SK-N-SH (cell line): ENCODE measurements at regions not wholly inside any gene's neighbourhood (a gene's known extent, or its start where the extent isn't known, plus 50 kb on each side); places are given as distances from the start of the nearest gene placed in this dataset.

Source experiments
- CTCF ChIA-PET: fragments of 300-600, 350-600 bp; formaldehyde crosslinking; extraction: SDS; loops from one replicate; lab custom pipeline; 2021; lab: Yijun Ruan, JAX
- POLR2A ChIA-PET: fragments of 350-600 bp; sonication (Branson Sonifier 250); formaldehyde crosslinking; extraction: SDS; loops from one replicate; lab custom pipeline; 2020; ENCODE audit warnings: antibody characterized with exemption, inconsistent platforms; lab: Yijun Ruan, JAX
- DNase-seq: peaks from one replicate; pipeline ENCODE4 v3.0.0; 2012
- H2AFZ ChIP-seq: fragments of 200-600 bp; sonication (generic); 2 replicates; pipeline ENCODE4 v1.8.1; 2016; ENCODE audit warnings: antibody characterized with exemption, mild to moderate bottlenecking, low read depth
- H3F3A ChIP-seq: fragments of 200-600 bp; sonication (generic); replicated peaks from 2 replicates; pipeline ENCODE3; 2016; ENCODE audit warnings: antibody characterized with exemption, mild to moderate bottlenecking; ENCODE audit not compliant: insufficient read depth
- H3K27ac ChIP-seq, 2 experiments: fragments of 200-500 bp in 1 of 2; fragments of 200-600 bp in 1 of 2; sonication (Bioruptor generic) in 1 of 2; sonication (generic), shearing (Covaris generic) in 1 of 2; 2 replicates each; pipeline versions ENCODE4 v1.5.1 to v1.6.1; 2014 to 2016; ENCODE audit warnings: low read depth in 2 of 2, inconsistent platforms in 1 of 2, low read length in 1 of 2, mild to moderate bottlenecking in 1 of 2, mixed read lengths in 1 of 2
- H3K27me3 ChIP-seq: fragments of 200-600 bp; sonication (generic), shearing (Covaris generic); 2 replicates; pipeline ENCODE4 v1.6.1; 2016; ENCODE audit warnings: mixed run types; ENCODE audit not compliant: insufficient read depth
- H3K36me3 ChIP-seq, 2 experiments: fragments of 200-500 bp in 1 of 2; fragments of 200-600 bp in 1 of 2; sonication (Bioruptor generic) in 1 of 2; sonication (generic) in 1 of 2; replicated peaks in 1 of 2; 2 replicates each; pipeline versions ENCODE3 to v1.5.1; 2014 to 2016; ENCODE audit warnings: low read length in 1 of 2, mild to moderate bottlenecking in 1 of 2; ENCODE audit not compliant: insufficient read depth in 2 of 2, control insufficient read depth in 1 of 2
- H3K4me1 ChIP-seq, 2 experiments: fragments of 200-500 bp in 1 of 2; fragments of 200-600 bp in 1 of 2; sonication (Bioruptor generic) in 1 of 2; sonication (generic), shearing (Covaris generic) in 1 of 2; 2 replicates each; pipeline versions ENCODE4 v1.5.1 to v1.6.1; 2014 to 2016; ENCODE audit warnings: low read depth in 1 of 2, low read length in 1 of 2, mixed run types in 1 of 2; ENCODE audit not compliant: insufficient read depth in 2 of 2, control insufficient read depth in 1 of 2
- H3K4me2 ChIP-seq: fragments of 200-600 bp; sonication (generic), shearing (Covaris generic); 2 replicates; pipeline ENCODE4 v1.6.1; 2017; ENCODE audit warnings: mixed run types
- H3K4me3 ChIP-seq, 2 experiments: fragments of 200-500 bp in 1 of 2; fragments of 200-600 bp in 1 of 2; sonication (Bioruptor generic) in 1 of 2; sonication (generic), shearing (Covaris generic) in 1 of 2; 2 replicates each; pipeline versions ENCODE4 v1.5.1 to v1.8.1; 2014 to 2016; ENCODE audit warnings: low read depth in 2 of 2, inconsistent platforms in 1 of 2, low read length in 1 of 2, mild to moderate bottlenecking in 1 of 2, mixed read lengths in 1 of 2, moderate library complexity in 1 of 2
- H3K79me2 ChIP-seq: fragments of 200-600 bp; sonication (generic); 2 replicates; pipeline ENCODE4 v1.8.1; 2017; ENCODE audit warnings: mild to moderate bottlenecking; ENCODE audit not compliant: insufficient read depth
- H3K9ac ChIP-seq: fragments of 200-600 bp; sonication (generic); 2 replicates; pipeline ENCODE4 v1.6.1; 2017; ENCODE audit warnings: mixed run types
- H3K9me2 ChIP-seq: fragments of 200-600 bp; sonication (generic); 2 replicates; pipeline ENCODE4 v1.6.1; 2017; ENCODE audit warnings: mixed run types
- H3K9me3 ChIP-seq: fragments of 200-600 bp; sonication (generic); 2 replicates; pipeline ENCODE4 v1.6.1; 2017; ENCODE audit warnings: mixed run types, mild to moderate bottlenecking, moderate library complexity
- H4K20me1 ChIP-seq: fragments of 200-600 bp; sonication (generic); 2 replicates; pipeline ENCODE4 v1.6.1; 2017; ENCODE audit warnings: mild to moderate bottlenecking, mixed run types; ENCODE audit not compliant: insufficient read depth
- ELF1 ChIP-seq: IDR thresholded peaks from 2 replicates; pipeline ENCODE4 v1.4.0; 2012
- FOSL2 ChIP-seq: IDR thresholded peaks from 2 replicates; pipeline ENCODE4 v1.4.0; 2012; ENCODE audit warnings: low read depth, mild to moderate bottlenecking, moderate library complexity, borderline replicate concordance
- FOXJ3 ChIP-seq: sonication (generic); formaldehyde crosslinking; IDR thresholded peaks from 2 replicates; pipeline ENCODE4 v1.5.1; 2020; ENCODE audit warnings: mild to moderate bottlenecking, missing genetic modification reagents
- GABPA ChIP-seq: IDR thresholded peaks from 2 replicates; pipeline ENCODE4 v1.4.0; 2012; ENCODE audit warnings: low read depth, mild to moderate bottlenecking
- NRF1 ChIP-seq: IDR thresholded peaks from 2 replicates; pipeline ENCODE4 v1.6.1; 2012; ENCODE audit warnings: low read depth, mild to moderate bottlenecking, low read length
- POLR2AphosphoS5 ChIP-seq: IDR thresholded peaks from 2 replicates; pipeline ENCODE4 v1.6.1; 2012; ENCODE audit warnings: low read depth, low read length
- RAD21 ChIP-seq: IDR thresholded peaks from 2 replicates; pipeline ENCODE4 v1.6.1; 2012; ENCODE audit warnings: mild to moderate bottlenecking, low read length
- RCOR1 ChIP-seq: fragments of 150-350 bp; IDR thresholded peaks from 2 replicates; pipeline ENCODE4 v1.6.1; 2017; ENCODE audit warnings: antibody characterized with exemption, low read length
- RFX5 ChIP-seq: IDR thresholded peaks from 2 replicates; pipeline ENCODE4 v1.6.1; 2012; ENCODE audit warnings: mild to moderate bottlenecking, improper control_type of control experiment, low read length
- RXRA ChIP-seq: IDR thresholded peaks from 2 replicates; pipeline ENCODE4 v1.4.0; 2012; ENCODE audit warnings: low read depth, mild to moderate bottlenecking, borderline replicate concordance
- SMC3 ChIP-seq: IDR thresholded peaks from 2 replicates; pipeline ENCODE4 v1.6.1; 2012; ENCODE audit warnings: low read depth, low read length, improper control_type of control experiment
- YY1 ChIP-seq: IDR thresholded peaks from 2 replicates; pipeline ENCODE4 v1.4.0; 2012; ENCODE audit warnings: low read depth, mild to moderate bottlenecking
- WGBS: methylation state at CpG from one replicate; pipeline ENCODE4 v1.1.6; 2017; ENCODE audit warnings: low lambda C conversion rate; 5-methylcytosine and 5-hydroxymethylcytosine counted together
- TF ChIP-seq, protein P1 (sequence below): IDR thresholded peaks from 2 replicates; pipeline ENCODE4 v1.4.0; 2012; ENCODE audit warnings: low read depth, borderline replicate concordance
- TF ChIP-seq, protein P2 (sequence below): fragments of 150-350 bp; IDR thresholded peaks from 2 replicates; pipeline ENCODE4 v1.6.1; 2016; ENCODE audit warnings: mild to moderate bottlenecking, low read depth, low read length
- TF ChIP-seq, protein P3 (sequence below): fragments of 200-600 bp; sonication (generic); IDR thresholded peaks from 2 replicates; pipeline ENCODE4 v1.6.1; 2017; ENCODE audit warnings: antibody characterized with exemption, mild to moderate bottlenecking, moderate library complexity
- TF ChIP-seq, protein P4 (sequence below): fragments of 150-350 bp; IDR thresholded peaks from 2 replicates; pipeline ENCODE4 v1.6.1; 2017; ENCODE audit warnings: antibody characterized with exemption, low read length, low read depth, borderline replicate concordance

DNA sequence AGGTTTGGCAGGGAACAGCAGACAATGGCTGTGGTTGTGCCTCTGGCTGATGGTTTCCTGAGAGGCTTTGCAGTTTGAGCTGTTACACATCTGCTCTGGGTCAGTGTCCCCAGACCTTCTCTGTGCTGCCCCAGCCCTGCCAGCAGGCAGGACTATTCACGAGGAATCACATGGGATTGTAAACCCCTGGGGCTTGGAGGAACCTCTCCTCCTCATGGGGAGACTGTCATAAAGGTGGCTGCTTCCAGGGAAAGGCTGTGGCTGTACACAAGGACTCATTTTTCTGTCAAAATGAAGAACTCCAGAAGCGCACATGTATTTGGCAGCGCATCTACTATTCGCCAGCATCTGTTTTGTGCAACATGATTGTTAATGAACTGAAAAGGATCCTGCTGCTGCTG, 142.6 kb upstream of the CYP1B1 start (continued):
- peak; percentile 57; the same call in 1 of the 2 replicates for TF ChIP-seq RFX5
- TF ChIP-seq RAD21 = peak; percentile 53
- no peak for TF ChIP-seq FOSL2
- no peak for TF ChIP-seq ELF1
- TF ChIP-seq, protein P1, sequence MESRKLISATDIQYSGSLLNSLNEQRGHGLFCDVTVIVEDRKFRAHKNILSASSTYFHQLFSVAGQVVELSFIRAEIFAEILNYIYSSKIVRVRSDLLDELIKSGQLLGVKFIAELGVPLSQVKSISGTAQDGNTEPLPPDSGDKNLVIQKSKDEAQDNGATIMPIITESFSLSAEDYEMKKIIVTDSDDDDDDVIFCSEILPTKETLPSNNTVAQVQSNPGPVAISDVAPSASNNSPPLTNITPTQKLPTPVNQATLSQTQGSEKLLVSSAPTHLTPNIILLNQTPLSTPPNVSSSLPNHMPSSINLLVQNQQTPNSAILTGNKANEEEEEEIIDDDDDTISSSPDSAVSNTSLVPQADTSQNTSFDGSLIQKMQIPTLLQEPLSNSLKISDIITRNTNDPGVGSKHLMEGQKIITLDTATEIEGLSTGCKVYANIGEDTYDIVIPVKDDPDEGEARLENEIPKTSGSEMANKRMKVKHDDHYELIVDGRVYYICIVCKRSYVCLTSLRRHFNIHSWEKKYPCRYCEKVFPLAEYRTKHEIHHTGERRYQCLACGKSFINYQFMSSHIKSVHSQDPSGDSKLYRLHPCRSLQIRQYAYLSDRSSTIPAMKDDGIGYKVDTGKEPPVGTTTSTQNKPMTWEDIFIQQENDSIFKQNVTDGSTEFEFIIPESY = no peak
- TF ChIP-seq RXRA = no peak
- peak; percentile 65 for TF ChIP-seq POLR2AphosphoS5
- TF ChIP-seq, protein P2, sequence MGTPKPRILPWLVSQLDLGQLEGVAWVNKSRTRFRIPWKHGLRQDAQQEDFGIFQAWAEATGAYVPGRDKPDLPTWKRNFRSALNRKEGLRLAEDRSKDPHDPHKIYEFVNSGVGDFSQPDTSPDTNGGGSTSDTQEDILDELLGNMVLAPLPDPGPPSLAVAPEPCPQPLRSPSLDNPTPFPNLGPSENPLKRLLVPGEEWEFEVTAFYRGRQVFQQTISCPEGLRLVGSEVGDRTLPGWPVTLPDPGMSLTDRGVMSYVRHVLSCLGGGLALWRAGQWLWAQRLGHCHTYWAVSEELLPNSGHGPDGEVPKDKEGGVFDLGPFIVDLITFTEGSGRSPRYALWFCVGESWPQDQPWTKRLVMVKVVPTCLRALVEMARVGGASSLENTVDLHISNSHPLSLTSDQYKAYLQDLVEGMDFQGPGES = no peak
- TF ChIP-seq, protein P3, sequence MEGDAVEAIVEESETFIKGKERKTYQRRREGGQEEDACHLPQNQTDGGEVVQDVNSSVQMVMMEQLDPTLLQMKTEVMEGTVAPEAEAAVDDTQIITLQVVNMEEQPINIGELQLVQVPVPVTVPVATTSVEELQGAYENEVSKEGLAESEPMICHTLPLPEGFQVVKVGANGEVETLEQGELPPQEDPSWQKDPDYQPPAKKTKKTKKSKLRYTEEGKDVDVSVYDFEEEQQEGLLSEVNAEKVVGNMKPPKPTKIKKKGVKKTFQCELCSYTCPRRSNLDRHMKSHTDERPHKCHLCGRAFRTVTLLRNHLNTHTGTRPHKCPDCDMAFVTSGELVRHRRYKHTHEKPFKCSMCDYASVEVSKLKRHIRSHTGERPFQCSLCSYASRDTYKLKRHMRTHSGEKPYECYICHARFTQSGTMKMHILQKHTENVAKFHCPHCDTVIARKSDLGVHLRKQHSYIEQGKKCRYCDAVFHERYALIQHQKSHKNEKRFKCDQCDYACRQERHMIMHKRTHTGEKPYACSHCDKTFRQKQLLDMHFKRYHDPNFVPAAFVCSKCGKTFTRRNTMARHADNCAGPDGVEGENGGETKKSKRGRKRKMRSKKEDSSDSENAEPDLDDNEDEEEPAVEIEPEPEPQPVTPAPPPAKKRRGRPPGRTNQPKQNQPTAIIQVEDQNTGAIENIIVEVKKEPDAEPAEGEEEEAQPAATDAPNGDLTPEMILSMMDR = no peak
- peak; percentile 23; the same call in 1 of the 2 replicates for TF ChIP-seq SMC3
- TF ChIP-seq GABPA = no peak
- TF ChIP-seq, protein P4, sequence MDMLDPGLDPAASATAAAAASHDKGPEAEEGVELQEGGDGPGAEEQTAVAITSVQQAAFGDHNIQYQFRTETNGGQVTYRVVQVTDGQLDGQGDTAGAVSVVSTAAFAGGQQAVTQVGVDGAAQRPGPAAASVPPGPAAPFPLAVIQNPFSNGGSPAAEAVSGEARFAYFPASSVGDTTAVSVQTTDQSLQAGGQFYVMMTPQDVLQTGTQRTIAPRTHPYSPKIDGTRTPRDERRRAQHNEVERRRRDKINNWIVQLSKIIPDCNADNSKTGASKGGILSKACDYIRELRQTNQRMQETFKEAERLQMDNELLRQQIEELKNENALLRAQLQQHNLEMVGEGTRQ = peak; percentile 23; the same call in 1 of the 2 replicates
- TF ChIP-seq, all 33 proteins: peak for 13

DNA sequence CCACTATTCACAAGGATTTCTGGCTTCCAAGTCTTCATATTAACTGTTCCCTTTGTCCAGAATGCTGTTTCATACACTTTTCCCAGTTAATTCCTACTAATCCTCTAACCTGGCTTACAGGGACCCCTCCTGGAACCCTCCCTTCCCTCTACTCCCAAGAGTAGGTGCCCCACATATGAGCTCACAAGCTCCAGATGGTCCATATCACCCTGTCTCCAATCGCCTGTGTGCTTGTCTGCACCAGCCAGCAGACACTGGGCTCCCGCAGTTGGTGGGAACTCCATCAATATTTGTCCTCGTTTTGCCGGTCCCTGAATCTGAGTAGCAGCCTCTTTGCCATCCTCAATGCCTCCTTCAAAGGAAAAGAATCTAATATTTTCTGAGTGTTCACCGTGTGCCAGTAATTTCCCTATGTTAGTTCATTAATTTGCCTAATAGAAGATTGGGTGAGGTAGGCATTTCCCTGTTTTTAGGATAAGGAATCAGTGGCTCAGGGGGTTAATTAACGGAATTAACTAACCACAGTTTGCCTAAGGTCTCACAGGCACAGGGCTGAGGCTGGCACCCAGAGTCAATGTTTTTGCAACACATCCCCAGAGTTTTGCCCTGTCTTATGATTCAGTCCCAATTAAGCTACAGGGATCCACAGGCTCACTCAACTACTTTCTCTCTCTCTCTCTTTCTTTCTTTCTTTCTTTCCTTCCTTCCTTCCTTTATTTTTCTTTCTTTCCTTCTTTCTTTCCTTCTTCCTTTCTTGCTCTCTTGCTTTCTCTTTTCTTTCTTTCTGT, 141.6 kb upstream of the CYP1B1 start:
- TF ChIP-seq FOXJ3 (CRISPR knock-in tag) (no peak), RAD21 (0 out of 2 replicates have a peak, but pooled peaks have one; percentile 2), NRF1 (no peak), SMC3 (no peak), RXRA (no peak), RCOR1 (no peak), YY1 (no peak)
- TF ChIP-seq, protein P2 = no peak
- TF ChIP-seq, protein P4 = no peak
- peak overlapping the region in 1 of 2 experiments; percentile 99; a peak in 2 of 4 replicates for H3K27ac ChIP-seq
- 0 out of 2 replicates have a peak, but pooled peaks cover 11% of the 10 kb centered on the region for H3K9me3 ChIP-seq
- no peak for DNase-seq
- H3K9ac ChIP-seq = no peak overlapping the region
- H3K9me2 ChIP-seq = no peaks in the 10 kb centered on the region
- H3K79me2 ChIP-seq = no peaks in the 10 kb centered on the region
- H3K36me3 ChIP-seq = no peaks in the 10 kb centered on the region
- H4K20me1 ChIP-seq = no peaks in the 10 kb centered on the region
- no peak overlapping the region for H3K4me3 ChIP-seq
- POLR2A ChIA-PET = interaction anchor here (0.7 to 3.1 kb wide), 7 partner anchors 15 to 292 kb away, joined by 3 to 10 read pairs (median 5); partner anchors contain the start of genes CYP1B1 and RMDN2
- H2AFZ ChIP-seq = no peak overlapping the region
- WGBS = 63% methylated on average over 6 of the region's 6 CpGs
- peak overlapping the region; percentile 1; the same call in 1 of the 2 replicates for H3K4me2 ChIP-seq
- CTCF ChIA-PET = interaction anchor here (0.9 to 5.9 kb wide), 8 partner anchors 12 to 233 kb away, joined by 3 to 41 read pairs (median 3); partner anchors contain the start of gene CYP1B1
- peaks cover 0 to 44% of the 10 kb centered on the region in 2 experiments; a peak in 2 of 4 replicates for H3K4me1 ChIP-seq
- H3F3A ChIP-seq = no peaks in the 10 kb centered on the region
- H3K27me3 ChIP-seq = no peaks in the 10 kb centered on the region
